Naive thymus-derived CD4-positive, alpha-beta T cell (primary cell): ENCODE measurements at regions not wholly inside any gene's neighbourhood (a gene's known extent, or its start where the extent isn't known, plus 50 kb on each side); places are given as distances from the start of the nearest gene placed in this dataset.

ENCODE experiments used
- ATAC-seq: fragments of 150-1000 bp; cut with Tn5 transposase; 2 replicates; pipeline ENCODE4 v1.10.0; 2021; ENCODE audit warnings: mild to moderate bottlenecking, moderate library complexity
- CTCF ChIA-PET: fragments of 350-600 bp; sonication (Branson Sonifier 250); formaldehyde crosslinking; loops from one replicate; lab custom pipeline; 2021; ENCODE audit warnings: antibody characterized with exemption; lab: Charles Lee
- POLR2A ChIA-PET: fragments of 350-600 bp; sonication (Branson Sonifier 250); formaldehyde crosslinking; loops from one replicate; lab custom pipeline; 2021; ENCODE audit warnings: antibody characterized with exemption, inconsistent platforms; lab: Charles Lee
- DNase-seq, 9 donors: peaks; one replicate each; pipeline versions ENCODE4 v3.0.0 to v3.0.0-alpha.2; 2020 to 2022; ENCODE audit warnings: mixed read lengths in 1 of 9
- H3K27ac ChIP-seq: one replicate; pipeline ENCODE4 v1.7.0; 2013; ENCODE audit warnings: mild to moderate bottlenecking, low read depth, low read length, moderate library complexity
- H3K27me3 ChIP-seq, 2 donors: one replicate each; pipeline ENCODE4 v1.7.0; 2013; ENCODE audit warnings: low read length in 2 of 2, mild to moderate bottlenecking in 2 of 2, moderate library complexity in 2 of 2; ENCODE audit not compliant: control insufficient read depth in 2 of 2, insufficient read depth in 2 of 2
- H3K36me3 ChIP-seq, 3 experiments: 1 replicate in 2 of 3; 2 replicates in 1 of 3; pipeline ENCODE4 v1.7.0; 2013; ENCODE audit warnings: low read length in 3 of 3, mild to moderate bottlenecking in 3 of 3, moderate library complexity in 1 of 3; ENCODE audit not compliant: insufficient read depth in 3 of 3, control insufficient read depth in 2 of 3
- H3K4me1 ChIP-seq, 2 donors: one replicate each; pipeline ENCODE4 v1.7.0; 2013; ENCODE audit warnings: low read length in 2 of 2, mild to moderate bottlenecking in 2 of 2, moderate library complexity in 1 of 2; ENCODE audit not compliant: control insufficient read depth in 2 of 2, insufficient read depth in 2 of 2
- H3K4me3 ChIP-seq: 2 replicates; pipeline ENCODE4 v1.7.0; 2013; ENCODE audit warnings: mild to moderate bottlenecking, low read length
- H3K9me3 ChIP-seq, 3 experiments: 1 replicate in 2 of 3; 2 replicates in 1 of 3; pipeline ENCODE4 v1.7.0; 2013; ENCODE audit warnings: low read length in 3 of 3; ENCODE audit not compliant: control insufficient read depth in 2 of 3
- H3K27ac Mint-ChIP-seq, 9 donors: one replicate each; pipeline ENCODE4 v1.8.0; 2020 to 2022; ENCODE audit warnings: mixed read lengths in 9 of 9, mild to moderate bottlenecking in 8 of 9, moderate library complexity in 5 of 9, inconsistent platforms in 2 of 9
- H3K27me3 Mint-ChIP-seq, 5 donors: one replicate each; pipeline ENCODE4 v1.8.0; 2021 to 2022; ENCODE audit warnings: mixed read lengths in 5 of 5, mild to moderate bottlenecking in 1 of 5
- H3K36me3 Mint-ChIP-seq, 5 donors: one replicate each; pipeline ENCODE4 v1.8.0; 2020 to 2022; ENCODE audit warnings: mixed read lengths in 5 of 5, mild to moderate bottlenecking in 3 of 5, inconsistent platforms in 1 of 5
- H3K4me1 Mint-ChIP-seq, 7 donors: one replicate each; pipeline ENCODE4 v1.8.0; 2020 to 2022; ENCODE audit warnings: mixed read lengths in 7 of 7, mild to moderate bottlenecking in 3 of 7, inconsistent platforms in 1 of 7
- H3K4me3 Mint-ChIP-seq, 10 donors: one replicate each; pipeline ENCODE4 v1.8.0; 2020 to 2022; ENCODE audit warnings: mild to moderate bottlenecking in 10 of 10, mixed read lengths in 10 of 10, moderate library complexity in 6 of 10, inconsistent platforms in 2 of 10
- H3K9me3 Mint-ChIP-seq, 11 donors: one replicate each; pipeline ENCODE4 v1.8.0; 2020 to 2022; ENCODE audit warnings: mixed read lengths in 11 of 11, mild to moderate bottlenecking in 4 of 11, inconsistent platforms in 1 of 11, moderate library complexity in 1 of 11
- intact Hi-C, 2 donors: fragments of 100-400 bp; cut with micrococcal nuclease; formaldehyde crosslinking; loops; one replicate each; pipeline ENCODE4 v1.15.1; 2023

DNA sequence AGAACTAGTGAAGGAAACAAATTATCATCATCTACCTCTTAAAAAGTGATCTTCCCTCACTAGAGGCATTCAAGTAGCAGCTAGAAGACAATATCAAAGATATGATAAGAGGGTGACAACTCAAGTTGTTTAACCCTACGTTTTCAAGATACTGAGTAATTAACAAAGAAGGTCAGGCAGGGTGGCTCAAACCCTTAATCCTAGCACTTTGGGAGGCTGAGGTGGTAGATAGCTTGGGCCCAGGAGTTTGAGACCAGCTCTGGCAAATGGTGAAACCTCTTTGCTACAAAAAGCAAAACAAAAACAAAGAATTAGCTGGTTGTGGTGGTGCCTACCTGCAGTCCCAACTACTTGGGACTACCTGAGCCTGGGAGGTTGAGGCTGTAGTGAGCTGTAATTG, 408.2 kb upstream of the TUSC1 start:
- H3K27me3 Mint-ChIP-seq, result no peaks in the 10 kb centered on the region
- H3K4me1 ChIP-seq, result no peaks in the 10 kb centered on the region
- ATAC-seq (no peak), DNase-seq (no peak)
- intact Hi-C loops, result no loop called here
- H3K9me3 ChIP-seq, result no peaks in the 10 kb centered on the region
- no peak overlapping the region for H3K4me3 ChIP-seq
- no peaks in the 10 kb centered on the region for H3K4me1 Mint-ChIP-seq
- H3K27ac ChIP-seq, result no peak overlapping the region
- peaks cover 0 to 20% (median 4%) of the 10 kb centered on the region in 11 donors for H3K9me3 Mint-ChIP-seq
- H3K36me3 Mint-ChIP-seq, result no peaks in the 10 kb centered on the region
- no peaks in the 10 kb centered on the region for H3K36me3 ChIP-seq
- ChIA-PET CTCF (no interaction called here), POLR2A (no interaction called here)
- H3K27ac Mint-ChIP-seq, result no peak overlapping the region
- no peaks in the 10 kb centered on the region for H3K27me3 ChIP-seq
- no peak overlapping the region for H3K4me3 Mint-ChIP-seq

DNA sequence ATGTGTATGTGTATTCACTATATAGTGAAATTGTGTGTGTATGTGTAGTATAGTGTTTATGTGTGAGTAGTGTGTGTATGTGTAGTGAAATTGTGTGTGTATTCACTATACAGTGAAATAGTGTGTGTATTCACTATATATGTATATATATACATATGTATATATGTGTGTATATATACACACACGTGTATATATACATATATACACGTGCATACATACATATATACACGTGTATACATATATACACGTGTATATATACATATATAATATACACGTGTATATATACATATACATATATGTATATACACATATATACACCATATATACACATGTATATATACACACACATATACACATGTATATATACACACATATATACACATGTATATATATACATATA, 403.6 kb upstream of the TUSC1 start:
- intact Hi-C loops, result no loop called here
- no peaks in the 10 kb centered on the region for H3K4me1 ChIP-seq
- no peak overlapping the region for H3K27ac ChIP-seq
- DNase-seq (no peak), ATAC-seq (no peak)
- H3K4me3 ChIP-seq, result no peak overlapping the region
- H3K27me3 Mint-ChIP-seq, result no peaks in the 10 kb centered on the region
- no peaks in the 10 kb centered on the region for H3K27me3 ChIP-seq
- H3K9me3 ChIP-seq, result no peaks in the 10 kb centered on the region
- ChIA-PET CTCF (no interaction called here), POLR2A (no interaction called here)
- no peaks in the 10 kb centered on the region for H3K36me3 ChIP-seq
- H3K27ac Mint-ChIP-seq, result no peak overlapping the region
- H3K36me3 Mint-ChIP-seq, result no peaks in the 10 kb centered on the region
- peaks cover 0 to 22% (median 8%) of the 10 kb centered on the region in 11 donors for H3K9me3 Mint-ChIP-seq
- no peaks in the 10 kb centered on the region for H3K4me1 Mint-ChIP-seq
- H3K4me3 Mint-ChIP-seq, result no peak overlapping the region

DNA sequence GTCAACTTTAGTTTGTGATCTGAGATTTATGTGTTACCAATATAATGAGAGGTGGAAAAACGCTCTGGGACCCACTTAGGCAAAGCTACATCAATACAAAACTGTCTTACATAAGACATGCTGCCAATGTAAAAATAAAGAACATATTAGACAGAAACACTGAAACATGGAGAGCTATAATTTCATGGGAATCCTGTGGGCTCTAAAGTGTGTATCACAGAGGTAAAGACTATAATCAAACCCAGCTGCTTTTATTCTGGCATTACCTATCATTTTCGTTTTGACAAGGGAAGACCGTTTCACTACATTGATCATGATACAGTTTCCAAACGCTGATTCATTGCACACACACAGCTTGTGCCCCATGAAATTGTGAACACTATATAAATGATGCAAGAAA, 400.5 kb upstream of the TUSC1 start:
- Mint-ChIP-seq H3K9me3 (peaks cover 11 to 51% (median 22%) of the 10 kb centered on the region in 11 donors), H3K27ac (no peak overlapping the region), H3K4me3 (no peak overlapping the region), H3K27me3 (no peaks in the 10 kb centered on the region), H3K36me3 (no peaks in the 10 kb centered on the region), H3K4me1 (no peaks in the 10 kb centered on the region)
- H3K36me3 ChIP-seq, result no peaks in the 10 kb centered on the region
- no peaks in the 10 kb centered on the region for H3K4me1 ChIP-seq
- H3K9me3 ChIP-seq, result no peaks in the 10 kb centered on the region
- no peak overlapping the region for H3K27ac ChIP-seq
- CTCF ChIA-PET, result no interaction called here
- no peak for DNase-seq
- no peak for ATAC-seq
- no peak overlapping the region for H3K4me3 ChIP-seq
- POLR2A ChIA-PET, result no interaction called here
- intact Hi-C loops, result no loop called here
- H3K27me3 ChIP-seq, result no peaks in the 10 kb centered on the region

DNA sequence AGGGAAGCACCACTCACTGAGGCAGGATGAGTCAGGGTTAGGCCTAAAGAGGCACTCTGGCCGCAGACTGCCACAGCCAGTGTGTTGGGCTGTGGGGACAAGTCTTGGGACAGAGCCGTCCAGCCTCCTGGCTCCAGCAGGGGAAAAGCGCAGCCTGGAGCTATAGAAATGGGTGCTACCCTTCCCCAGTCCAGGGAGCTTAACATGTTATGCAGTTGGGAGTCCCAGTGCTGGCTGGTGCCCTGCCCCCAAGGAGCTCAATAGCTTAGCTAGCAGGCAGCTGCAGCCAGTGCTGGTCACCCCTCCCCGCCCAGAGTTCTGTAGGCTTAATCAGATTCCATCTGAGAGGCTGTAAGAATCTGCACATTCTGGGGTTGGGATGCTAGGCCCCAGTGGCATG, 399.6 kb upstream of the TUSC1 start:
- H3K27me3 Mint-ChIP-seq, result no peaks in the 10 kb centered on the region

DNA sequence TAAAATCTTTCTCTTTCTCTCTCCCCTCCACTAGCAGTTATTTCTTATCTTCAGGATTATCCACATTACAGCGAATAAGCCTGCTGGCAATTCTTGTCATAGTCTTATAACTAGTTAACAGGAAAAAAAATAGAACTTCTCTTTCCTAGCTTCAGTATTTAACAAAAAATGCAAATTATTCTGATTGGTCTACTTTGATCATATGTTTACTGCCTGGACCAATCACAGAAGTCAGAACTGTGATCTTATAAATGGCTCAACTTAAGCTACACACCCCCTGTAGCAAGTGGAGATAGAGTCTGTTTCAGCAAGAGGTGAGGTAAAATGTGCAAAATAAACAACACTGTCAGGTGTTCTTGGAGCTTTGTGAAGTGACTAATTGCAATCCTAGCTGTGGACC, 389.4 kb upstream of the TUSC1 start:
- no peaks in the 10 kb centered on the region for H3K4me1 Mint-ChIP-seq
- POLR2A ChIA-PET, result no interaction called here
- Histone ChIP-seq H3K36me3 (no peaks in the 10 kb centered on the region), H3K9me3 (peaks cover 0 to 4% (median 0%) of the 10 kb centered on the region in 3 experiments), H3K4me1 (no peaks in the 10 kb centered on the region), H3K27me3 (no peaks in the 10 kb centered on the region), H3K4me3 (no peak overlapping the region), H3K27ac (no peak overlapping the region)
- ATAC-seq (no peak), DNase-seq (no peak)
- intact Hi-C loops, result loop anchor here in 1 of 2 donors (10.0 kb wide), 1 partner anchor 1127 kb away; no protein-coding TSS in a partner anchor
- no peak overlapping the region for H3K27ac Mint-ChIP-seq
- no peak overlapping the region for H3K4me3 Mint-ChIP-seq
- H3K27me3 Mint-ChIP-seq, result no peaks in the 10 kb centered on the region
- peaks cover 3 to 19% (median 6%) of the 10 kb centered on the region in 11 donors for H3K9me3 Mint-ChIP-seq
- no peaks in the 10 kb centered on the region for H3K36me3 Mint-ChIP-seq
- CTCF ChIA-PET, result no interaction called here

More for the DNA sequence above, 399.6 kb upstream of the TUSC1 start:
- H3K4me3 Mint-ChIP-seq, result no peak overlapping the region
- no peak overlapping the region for H3K27ac Mint-ChIP-seq
- Histone ChIP-seq H3K36me3 (no peaks in the 10 kb centered on the region), H3K4me1 (no peaks in the 10 kb centered on the region), H3K27me3 (no peaks in the 10 kb centered on the region), H3K27ac (no peak overlapping the region), H3K9me3 (no peaks in the 10 kb centered on the region), H3K4me3 (no peak overlapping the region)
- no peak for DNase-seq
- H3K9me3 Mint-ChIP-seq, result peaks cover 11 to 47% (median 21%) of the 10 kb centered on the region in 11 donors
- no peak for ATAC-seq
- ChIA-PET POLR2A (no interaction called here), CTCF (no interaction called here)
- H3K4me1 Mint-ChIP-seq, result no peaks in the 10 kb centered on the region
- intact Hi-C loops, result no loop called here
- no peaks in the 10 kb centered on the region for H3K36me3 Mint-ChIP-seq

DNA sequence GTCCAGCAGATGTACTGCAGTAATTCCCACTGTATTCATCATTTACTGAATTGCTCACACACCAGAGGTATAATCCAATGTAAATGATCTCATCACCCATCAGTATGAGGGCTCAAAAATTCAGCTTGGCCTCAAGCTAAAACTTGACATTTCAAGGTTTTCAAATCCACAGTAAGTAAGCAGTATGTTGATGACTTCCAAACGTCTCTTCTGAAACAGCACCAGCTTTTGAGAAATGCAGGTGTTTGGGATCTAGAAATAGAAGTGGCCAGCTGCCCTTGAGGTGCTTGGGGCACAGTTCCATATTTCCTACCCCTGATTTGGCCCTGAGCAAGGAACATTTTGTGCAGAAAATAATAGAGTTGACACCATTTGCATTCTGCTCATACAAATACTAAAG, 388.0 kb upstream of the TUSC1 start:
- Mint-ChIP-seq H3K27me3 (no peaks in the 10 kb centered on the region), H3K4me1 (no peaks in the 10 kb centered on the region), H3K27ac (no peak overlapping the region), H3K9me3 (peaks cover 0 to 15% (median 4%) of the 10 kb centered on the region in 11 donors), H3K36me3 (no peaks in the 10 kb centered on the region), H3K4me3 (no peak overlapping the region)
- Histone ChIP-seq H3K9me3 (peaks cover 0 to 4% (median 3%) of the 10 kb centered on the region in 3 experiments), H3K27me3 (no peaks in the 10 kb centered on the region), H3K27ac (no peak overlapping the region), H3K36me3 (no peaks in the 10 kb centered on the region), H3K4me1 (no peaks in the 10 kb centered on the region), H3K4me3 (no peak overlapping the region)
- intact Hi-C loops, result loop anchor here in 1 of 2 donors (10.0 kb wide), 1 partner anchor 1129 kb away; no protein-coding TSS in a partner anchor
- ChIA-PET POLR2A (no interaction called here), CTCF (no interaction called here)
- DNase-seq (no peak), ATAC-seq (no peak)

DNA sequence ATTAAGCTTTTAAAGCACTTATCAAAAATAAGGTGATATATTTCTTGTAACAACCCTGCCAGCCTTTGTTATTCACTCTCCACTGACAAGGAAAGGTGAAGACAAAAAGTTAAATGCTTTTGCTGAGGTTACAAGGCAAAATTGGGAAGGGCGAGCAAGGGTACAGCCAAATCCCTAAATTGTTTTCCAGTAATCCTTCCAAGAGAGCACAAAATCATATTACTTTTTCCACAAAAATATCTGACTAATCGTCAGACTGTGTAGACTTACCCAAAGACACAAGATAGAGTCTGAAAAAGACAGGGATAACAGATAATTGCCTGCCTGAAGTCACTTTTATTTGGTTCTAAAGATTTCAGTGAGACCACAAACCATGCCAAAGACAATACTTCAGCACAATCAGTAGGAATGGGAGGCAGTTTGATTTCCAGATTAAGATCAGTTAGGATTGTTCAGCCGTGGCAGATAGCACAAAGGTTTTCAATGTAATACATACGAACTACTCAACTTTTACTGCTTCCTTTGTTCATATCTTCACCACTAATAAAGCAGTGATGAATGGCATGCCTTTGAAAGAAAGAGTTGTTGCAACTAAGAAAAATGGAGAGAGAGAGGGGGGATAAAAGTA, 383.8 kb upstream of the TUSC1 start:
- Histone ChIP-seq H3K4me3 (no peak overlapping the region), H3K36me3 (no peaks in the 10 kb centered on the region), H3K9me3 (peaks cover 0 to 4% (median 0%) of the 10 kb centered on the region in 3 experiments), H3K27ac (no peak overlapping the region), H3K4me1 (no peaks in the 10 kb centered on the region), H3K27me3 (no peaks in the 10 kb centered on the region)
- Mint-ChIP-seq H3K4me1 (no peaks in the 10 kb centered on the region), H3K27ac (no peak overlapping the region), H3K36me3 (no peaks in the 10 kb centered on the region), H3K27me3 (no peaks in the 10 kb centered on the region), H3K4me3 (no peak overlapping the region), H3K9me3 (peaks cover 0 to 12% (median 4%) of the 10 kb centered on the region in 11 donors)
- no peak for ATAC-seq
- intact Hi-C loops, result loop anchor here in 1 of 2 donors (10.0 kb wide), 1 partner anchor 1133 kb away; no protein-coding TSS in a partner anchor
- ChIA-PET CTCF (no interaction called here), POLR2A (no interaction called here)
- no peak for DNase-seq
